B cell (primary cell): ENCODE measurements at regions not wholly inside any gene's neighbourhood (a gene's known extent, or its start where the extent isn't known, plus 50 kb on each side); places are given as distances from the start of the nearest gene placed in this dataset.

Experiments
- ATAC-seq: fragments of 200-7000 bp; cut with Tn5 transposase; one replicate; pipeline ENCODE4 v1.10.0; 2021; ENCODE audit warnings: low read depth, mild to moderate bottlenecking, moderate number of reproducible peaks, moderate library complexity
- CTCF ChIA-PET: fragments of 350-600 bp; sonication (Branson Sonifier 250); formaldehyde crosslinking; loops from one replicate; lab custom pipeline; 2021; ENCODE audit warnings: antibody characterized with exemption, inconsistent platforms; lab: Charles Lee
- POLR2A ChIA-PET: fragments of 350-600 bp; sonication (Branson Sonifier 250); formaldehyde crosslinking; loops from one replicate; lab custom pipeline; 2021; ENCODE audit warnings: antibody characterized with exemption; lab: Charles Lee
- DNase-seq: peaks from one replicate; pipeline ENCODE4 v3.0.0; 2013
- H2AFZ ChIP-seq: 2 replicates; pipeline ENCODE4 v1.6.1; 2012; ENCODE audit warnings: mild to moderate bottlenecking, low read depth, low read length; ENCODE audit not compliant: insufficient read depth, poor library complexity, severe bottlenecking
- H3K27ac ChIP-seq, 2 donors: 1 replicate in 1 of 2; 2 replicates in 1 of 2; pipeline ENCODE4 v1.5.1; 2012 to 2013; ENCODE audit warnings: low read length in 2 of 2, mild to moderate bottlenecking in 2 of 2, moderate library complexity in 1 of 2
- H3K27me3 ChIP-seq, 4 experiments: fragments of 200-600 bp in 1 of 4; sonication (generic) in 1 of 4; replicated peaks in 1 of 4; 1 replicate in 2 of 4; 2 replicates in 2 of 4; pipeline versions ENCODE4 v1.6.1 to v1.7.0; 2013 to 2016; ENCODE audit warnings: low read length in 3 of 4, mild to moderate bottlenecking in 2 of 4, mixed read lengths in 1 of 4, moderate library complexity in 1 of 4; ENCODE audit not compliant: insufficient read depth in 4 of 4, control insufficient read depth in 3 of 4; ENCODE audit errors: control extremely low read depth in 1 of 4
- H3K36me3 ChIP-seq, 2 experiments: replicated peaks in 1 of 2; 1 replicate in 1 of 2; 2 replicates in 1 of 2; pipeline versions ENCODE4 v1.6.1 to v1.7.1; 2013; ENCODE audit warnings: low read length in 1 of 2; ENCODE audit not compliant: insufficient read depth in 2 of 2, control insufficient read depth in 1 of 2; ENCODE audit errors: control extremely low read depth in 1 of 2, extremely low read depth in 1 of 2
- H3K4me1 ChIP-seq, 2 donors: fragments of 200-600 bp in 1 of 2; sonication (generic) in 1 of 2; 1 replicate in 1 of 2; 2 replicates in 1 of 2; pipeline versions ENCODE4 v1.5.1 to v1.6.1; 2013 to 2017; ENCODE audit warnings: low read length in 2 of 2; ENCODE audit not compliant: control insufficient read depth in 2 of 2, insufficient read depth in 2 of 2
- H3K4me2 ChIP-seq: replicated peaks from 2 replicates; pipeline ENCODE3; 2012; ENCODE audit warnings: mild to moderate bottlenecking, low read depth, low read length; ENCODE audit not compliant: poor library complexity, severe bottlenecking
- H3K4me3 ChIP-seq, 5 experiments: fragments of 200-600 bp in 1 of 5; sonication (generic) in 1 of 5; 1 replicate in 3 of 5; 2 replicates in 2 of 5; pipeline versions ENCODE4 v1.5.1 to v1.7.0; 2011 to 2016; ENCODE audit warnings: low read length in 4 of 5, mild to moderate bottlenecking in 4 of 5, low read depth in 2 of 5, control low read depth in 1 of 5, moderate library complexity in 1 of 5; ENCODE audit not compliant: insufficient read depth in 1 of 5; ENCODE audit errors: control extremely low read depth in 1 of 5, extremely low read depth in 1 of 5
- H3K79me2 ChIP-seq: fragments of 200-600 bp; sonication (generic); one replicate; pipeline ENCODE4 v1.6.0; 2016; ENCODE audit warnings: low read length; ENCODE audit not compliant: control insufficient read depth, insufficient read depth
- H3K9ac ChIP-seq: fragments of 200-600 bp; sonication (generic); 2 replicates; pipeline ENCODE4 v1.6.1; 2017; ENCODE audit warnings: mild to moderate bottlenecking, low read length, moderate library complexity
- H3K9me3 ChIP-seq, 3 donors: one replicate each; pipeline versions ENCODE4 v1.6.1 to v1.7.1; 2013; ENCODE audit warnings: low read length in 2 of 3; ENCODE audit not compliant: control insufficient read depth in 2 of 3, insufficient read depth in 1 of 3; ENCODE audit errors: control extremely low read depth in 1 of 3
- H4K20me1 ChIP-seq: 2 replicates; pipeline ENCODE4 v1.6.0; 2012; ENCODE audit warnings: mild to moderate bottlenecking, low read length; ENCODE audit not compliant: insufficient read depth, control insufficient read depth, poor library complexity, severe bottlenecking
- H3K27ac Mint-ChIP-seq: one replicate; pipeline ENCODE4 v1.8.0; 2021; ENCODE audit warnings: mixed read lengths
- H3K27me3 Mint-ChIP-seq: one replicate; pipeline ENCODE4 v1.8.0; 2021; ENCODE audit warnings: mixed read lengths
- H3K4me1 Mint-ChIP-seq: one replicate; pipeline ENCODE4 v1.8.0; 2021; ENCODE audit warnings: mixed read lengths
- H3K4me3 Mint-ChIP-seq: one replicate; pipeline ENCODE4 v1.8.0; 2021; ENCODE audit warnings: mixed read lengths
- H3K9me3 Mint-ChIP-seq: one replicate; pipeline ENCODE4 v1.8.0; 2022; ENCODE audit warnings: mixed read lengths; ENCODE audit not compliant: insufficient read depth
- EZH2 ChIP-seq: IDR thresholded peaks from 2 replicates; pipeline ENCODE4 v1.6.1; 2012; ENCODE audit warnings: borderline replicate concordance, low read depth, mild to moderate bottlenecking, moderate library complexity, low read length; ENCODE audit not compliant: insufficient read depth, poor library complexity, severe bottlenecking
- WGBS: methylation state at CpG from one replicate; pipeline ENCODE4 v1.1.5; 2013; ENCODE audit warnings: missing lambda C conversion rate; ENCODE audit not compliant: insufficient coverage; 5-methylcytosine and 5-hydroxymethylcytosine counted together
- intact Hi-C: fragments of 100-400 bp; cut with micrococcal nuclease; formaldehyde crosslinking; loops from one replicate; pipeline ENCODE4 v1.10.0; 2022
- TF ChIP-seq, protein P1 (sequence below): fragments of 200-600 bp; IDR thresholded peaks from one replicate; pipeline ENCODE4 v1.8.0; 2022; ENCODE audit warnings: antibody characterized with exemption, mild to moderate bottlenecking

DNA sequence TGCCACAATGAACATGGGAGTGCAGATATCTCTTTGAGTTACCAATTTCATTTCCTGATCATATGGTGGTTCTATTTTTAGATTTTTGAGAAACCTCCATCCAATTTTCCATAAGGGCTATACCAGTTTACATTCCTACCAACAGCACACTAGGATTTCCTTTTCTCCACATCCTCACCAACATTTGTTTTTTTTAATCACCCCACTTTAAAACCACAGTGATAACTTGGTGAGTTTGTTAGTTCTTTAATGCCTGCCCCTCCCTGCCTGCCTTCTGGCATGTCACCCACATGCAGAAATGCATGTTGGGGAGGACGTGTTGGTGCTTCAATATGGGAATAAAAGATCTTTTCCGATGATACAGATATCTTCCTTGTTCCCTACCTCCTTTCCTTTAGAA, 167.9 kb downstream of the CAND1 start:
- H3K4me3 Mint-ChIP-seq, result no peak overlapping the region
- ChIA-PET CTCF (interaction anchor here (1.8 kb wide), 1 partner anchor 506 kb away, joined by 5 read pairs; no protein-coding TSS in a partner anchor), POLR2A (no interaction called here)
- H3K27me3 ChIP-seq, result no peaks in the 10 kb centered on the region
- H3K4me1 ChIP-seq, result peaks cover 18 to 24% of the 10 kb centered on the region in 2 donors
- H3K27ac ChIP-seq, result no peak overlapping the region
- no peak overlapping the region for H3K27ac Mint-ChIP-seq
- no peak for ATAC-seq
- no CpG with 5 or more reads among the region's 2 CpGs for WGBS
- H3K4me3 ChIP-seq, result no peak overlapping the region
- H3K4me1 Mint-ChIP-seq, result peaks cover 21% of the 10 kb centered on the region
- TF ChIP-seq EZH2, result no peak
- TF ChIP-seq, protein P1, sequence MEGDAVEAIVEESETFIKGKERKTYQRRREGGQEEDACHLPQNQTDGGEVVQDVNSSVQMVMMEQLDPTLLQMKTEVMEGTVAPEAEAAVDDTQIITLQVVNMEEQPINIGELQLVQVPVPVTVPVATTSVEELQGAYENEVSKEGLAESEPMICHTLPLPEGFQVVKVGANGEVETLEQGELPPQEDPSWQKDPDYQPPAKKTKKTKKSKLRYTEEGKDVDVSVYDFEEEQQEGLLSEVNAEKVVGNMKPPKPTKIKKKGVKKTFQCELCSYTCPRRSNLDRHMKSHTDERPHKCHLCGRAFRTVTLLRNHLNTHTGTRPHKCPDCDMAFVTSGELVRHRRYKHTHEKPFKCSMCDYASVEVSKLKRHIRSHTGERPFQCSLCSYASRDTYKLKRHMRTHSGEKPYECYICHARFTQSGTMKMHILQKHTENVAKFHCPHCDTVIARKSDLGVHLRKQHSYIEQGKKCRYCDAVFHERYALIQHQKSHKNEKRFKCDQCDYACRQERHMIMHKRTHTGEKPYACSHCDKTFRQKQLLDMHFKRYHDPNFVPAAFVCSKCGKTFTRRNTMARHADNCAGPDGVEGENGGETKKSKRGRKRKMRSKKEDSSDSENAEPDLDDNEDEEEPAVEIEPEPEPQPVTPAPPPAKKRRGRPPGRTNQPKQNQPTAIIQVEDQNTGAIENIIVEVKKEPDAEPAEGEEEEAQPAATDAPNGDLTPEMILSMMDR, result no peak
- no peaks in the 10 kb centered on the region for H3K79me2 ChIP-seq
- H2AFZ ChIP-seq, result no peak overlapping the region
- no peak overlapping the region for H3K4me2 ChIP-seq
- H3K9me3 ChIP-seq, result no peaks in the 10 kb centered on the region
- intact Hi-C loops, result no loop called here
- DNase-seq, result no peak
- no peaks in the 10 kb centered on the region for H4K20me1 ChIP-seq
- H3K27me3 Mint-ChIP-seq, result no peaks in the 10 kb centered on the region
- no peaks in the 10 kb centered on the region for H3K9me3 Mint-ChIP-seq
- H3K36me3 ChIP-seq, result no peaks in the 10 kb centered on the region
- no peak overlapping the region for H3K9ac ChIP-seq

DNA sequence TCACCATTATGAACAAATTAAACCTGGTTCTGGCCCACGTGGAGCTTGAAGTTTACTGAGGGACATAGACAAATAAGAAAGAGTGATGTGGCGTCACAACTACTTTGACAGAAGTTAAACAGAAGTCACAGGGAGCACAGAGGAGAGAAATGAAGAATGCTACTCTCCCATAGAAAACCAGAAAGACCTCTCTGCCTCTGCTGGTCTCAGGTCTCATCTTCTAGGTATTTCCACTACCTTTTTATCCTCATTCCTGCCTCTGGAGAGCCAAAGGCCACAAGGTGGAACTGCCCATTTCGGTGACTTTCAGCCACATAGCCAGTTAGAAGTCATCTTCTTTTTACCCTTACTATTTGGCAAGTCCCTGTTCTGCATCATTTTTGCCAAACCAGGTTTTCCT, 170.5 kb downstream of the CAND1 start:
- no peak overlapping the region for H3K4me3 ChIP-seq
- ATAC-seq, result no peak
- no peak overlapping the region for H3K27ac Mint-ChIP-seq
- H3K4me1 ChIP-seq, result peaks cover 7 to 11% of the 10 kb centered on the region in 2 donors
- TF ChIP-seq, protein P1, result no peak
- no peak for TF ChIP-seq EZH2
- DNase-seq, result no peak
- H3K27me3 ChIP-seq, result no peaks in the 10 kb centered on the region
- H3K9me3 Mint-ChIP-seq, result no peaks in the 10 kb centered on the region
- no peaks in the 10 kb centered on the region for H3K36me3 ChIP-seq
- H4K20me1 ChIP-seq, result no peaks in the 10 kb centered on the region
- intact Hi-C loops, result loop anchor here (2.0 to 10.0 kb wide), 2 partner anchors 165 to 211 kb away; no protein-coding TSS in a partner anchor
- WGBS, result 100% methylated on average over 2 of the region's 3 CpGs
- no peaks in the 10 kb centered on the region for H3K9me3 ChIP-seq
- H3K4me1 Mint-ChIP-seq, result peaks cover 8% of the 10 kb centered on the region
- H3K4me2 ChIP-seq, result no peak overlapping the region
- H3K4me3 Mint-ChIP-seq, result no peak overlapping the region
- ChIA-PET POLR2A (no interaction called here), CTCF (interaction anchor here (1.9 to 2.0 kb wide), 2 partner anchors 19 to 208 kb away, joined by 4 to 6 read pairs; partner anchors contain the start of gene DYRK2)
- H3K9ac ChIP-seq, result no peak overlapping the region
- no peak overlapping the region for H3K27ac ChIP-seq
- H3K27me3 Mint-ChIP-seq, result no peaks in the 10 kb centered on the region
- H2AFZ ChIP-seq, result no peak overlapping the region
- H3K79me2 ChIP-seq, result no peaks in the 10 kb centered on the region
